ENCODE measurements at regions not wholly inside any gene's neighbourhood (a gene's known extent, or its start where the extent isn't known, plus 50 kb on each side); places are given as distances from the start of the nearest gene placed in this dataset.

DNA sequence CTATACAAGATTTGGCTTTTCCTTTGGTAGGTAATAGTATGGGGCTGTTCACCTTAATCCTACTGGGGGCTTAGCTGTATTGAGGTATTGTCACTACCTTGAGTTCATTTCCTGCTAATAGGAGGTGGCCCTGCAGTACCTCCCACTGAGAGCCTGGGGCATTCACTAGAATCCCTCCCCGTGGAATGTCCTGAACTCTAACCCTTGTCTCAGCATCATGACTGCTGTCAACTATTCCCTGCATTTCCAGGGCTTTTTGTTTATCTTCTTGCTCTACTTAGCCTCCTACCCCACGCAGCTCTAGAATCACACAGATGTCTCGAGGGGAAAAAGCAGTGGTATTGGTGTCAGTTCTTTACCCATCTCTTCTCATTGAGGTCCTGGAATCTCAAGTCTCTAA, 542.3 kb downstream of the METTL4 start:
- no peak overlapping the region for H3K27ac ChIP-seq (ENCODE audit: insufficient read depth in 1 of 2, low read depth in 1 of 2, low read length in 2 of 2, poor library complexity in 1 of 2, severe bottlenecking in 2 of 2)
- WGBS (ENCODE audit: insufficient coverage), result 50% methylated on average over 1 of the region's 3 CpGs

DNA sequence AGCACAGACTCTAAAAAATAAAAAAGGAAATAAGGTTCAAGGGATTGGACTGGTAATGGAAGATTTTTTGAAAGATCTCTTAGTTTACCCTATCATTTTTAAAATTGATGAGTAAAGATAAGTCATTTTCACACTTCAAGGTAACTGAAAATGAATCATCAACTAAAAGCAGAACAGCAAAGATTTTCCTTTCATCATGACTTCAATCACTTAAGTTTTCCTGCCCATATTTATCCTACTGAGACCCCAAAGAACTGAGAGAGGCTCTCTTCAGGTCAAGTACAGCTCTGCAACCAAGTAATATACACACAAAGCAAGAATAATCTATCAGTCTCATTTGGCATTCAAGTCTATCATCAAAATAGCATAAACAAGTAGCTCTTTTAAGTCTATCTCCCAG, 540.7 kb downstream of the METTL4 start:
- Histone ChIP-seq H3K27me3 (replicated peaks in 2 of 5; ENCODE audit: control insufficient read depth in 4 of 5, insufficient read depth in 5 of 5, low read length in 4 of 5) (no peaks in the 10 kb centered on the region), H3K4me3 (ENCODE audit: control insufficient read depth in 1 of 7, extremely low read depth in 1 of 7, insufficient read depth in 4 of 7, low read depth in 2 of 7, low read length in 6 of 7) (no peak overlapping the region), H3K4me1 (ENCODE audit: control extremely low read depth in 1 of 4, control insufficient read depth in 4 of 4, insufficient read depth in 4 of 4, low read length in 3 of 4) (peaks cover 0 to 5% (median 2%) of the 10 kb centered on the region in 4 experiments), H3K36me3 (ENCODE audit: control insufficient read depth in 4 of 4, insufficient read depth in 4 of 4, low read length in 3 of 4) (no peaks in the 10 kb centered on the region), H3K27ac (ENCODE audit: insufficient read depth in 1 of 2, low read depth in 1 of 2, low read length in 2 of 2, poor library complexity in 1 of 2, severe bottlenecking in 2 of 2) (no peak overlapping the region), H3K9me3 (ENCODE audit: control extremely low read depth in 1 of 5, control insufficient read depth in 4 of 5, insufficient read depth in 2 of 5, low read depth in 1 of 5, low read length in 4 of 5) (no peaks in the 10 kb centered on the region)
- ChIA-PET POLR2A (no interaction called here), CTCF (no interaction called here)
- DNase-seq, result no peak

More for the DNA sequence above, 542.3 kb downstream of the METTL4 start:
- ChIA-PET CTCF (interaction anchor here (0.6 kb wide), 1 partner anchor 41 kb away, joined by 3 read pairs; no protein-coding TSS in a partner anchor), POLR2A (no interaction called here)
- H3K9me3 ChIP-seq (ENCODE audit: control extremely low read depth in 1 of 5, control insufficient read depth in 4 of 5, insufficient read depth in 2 of 5, low read depth in 1 of 5, low read length in 4 of 5), result no peaks in the 10 kb centered on the region
- no peak overlapping the region for H3K4me3 ChIP-seq (ENCODE audit: control insufficient read depth in 1 of 7, extremely low read depth in 1 of 7, insufficient read depth in 4 of 7, low read depth in 2 of 7, low read length in 6 of 7)
- H3K27me3 ChIP-seq (replicated peaks in 2 of 5; ENCODE audit: control insufficient read depth in 4 of 5, insufficient read depth in 5 of 5, low read length in 4 of 5), result no peaks in the 10 kb centered on the region
- DNase-seq, result no peak
- peaks cover 0 to 5% (median 2%) of the 10 kb centered on the region in 4 experiments for H3K4me1 ChIP-seq (ENCODE audit: control extremely low read depth in 1 of 4, control insufficient read depth in 4 of 4, insufficient read depth in 4 of 4, low read length in 3 of 4)
- no peaks in the 10 kb centered on the region for H3K36me3 ChIP-seq (ENCODE audit: control insufficient read depth in 4 of 4, insufficient read depth in 4 of 4, low read length in 3 of 4)

DNA sequence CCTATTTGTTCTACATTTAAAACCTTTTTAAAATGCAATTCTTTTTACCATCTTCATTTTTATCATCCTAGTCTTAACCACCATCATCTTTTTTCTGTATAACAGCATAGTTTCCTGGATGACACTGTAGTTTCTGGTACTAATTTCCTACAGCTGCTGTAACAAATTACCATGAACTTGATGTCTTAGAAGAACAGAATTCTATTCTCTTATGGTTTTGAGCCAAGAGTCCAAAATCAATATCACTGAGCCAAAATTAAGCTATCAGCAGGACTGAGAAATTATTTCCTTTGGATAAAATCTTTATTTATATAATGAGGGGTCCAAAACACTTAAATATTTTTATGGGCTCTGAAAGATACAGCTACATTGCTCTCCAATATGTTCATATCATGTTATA, 539.3 kb downstream of the METTL4 start:
- Histone ChIP-seq H3K27me3 (replicated peaks in 2 of 5; ENCODE audit: control insufficient read depth in 4 of 5, insufficient read depth in 5 of 5, low read length in 4 of 5) (no peaks in the 10 kb centered on the region), H3K27ac (ENCODE audit: insufficient read depth in 1 of 2, low read depth in 1 of 2, low read length in 2 of 2, poor library complexity in 1 of 2, severe bottlenecking in 2 of 2) (no peak overlapping the region), H3K36me3 (ENCODE audit: control insufficient read depth in 4 of 4, insufficient read depth in 4 of 4, low read length in 3 of 4) (no peaks in the 10 kb centered on the region), H3K9me3 (ENCODE audit: control extremely low read depth in 1 of 5, control insufficient read depth in 4 of 5, insufficient read depth in 2 of 5, low read depth in 1 of 5, low read length in 4 of 5) (no peaks in the 10 kb centered on the region), H3K4me1 (ENCODE audit: control extremely low read depth in 1 of 4, control insufficient read depth in 4 of 4, insufficient read depth in 4 of 4, low read length in 3 of 4) (peaks cover 0 to 10% (median 2%) of the 10 kb centered on the region in 4 experiments), H3K4me3 (ENCODE audit: control insufficient read depth in 1 of 7, extremely low read depth in 1 of 7, insufficient read depth in 4 of 7, low read depth in 2 of 7, low read length in 6 of 7) (no peak overlapping the region)
- ChIA-PET CTCF (no interaction called here), POLR2A (no interaction called here)
- DNase-seq, result peak in 1 of 3 donors; percentile 33

DNA sequence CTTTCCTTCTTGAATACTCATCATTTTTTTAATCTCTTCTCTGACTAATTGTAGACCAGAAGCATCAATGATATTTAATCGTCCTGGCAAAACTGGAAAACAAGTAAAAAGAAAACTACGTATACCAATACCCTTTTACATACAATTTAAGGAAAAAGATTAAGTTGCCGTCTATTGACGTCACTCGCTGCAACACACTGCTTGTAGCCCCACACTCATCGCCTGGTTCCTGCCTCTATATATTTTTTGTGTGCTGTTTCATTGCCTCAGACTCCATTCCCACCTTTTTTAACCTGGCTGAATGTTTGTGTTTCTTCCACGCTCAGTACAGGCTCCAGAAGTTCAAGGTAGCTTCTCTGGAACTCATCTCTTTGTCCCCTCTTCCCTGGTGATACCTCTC, 536.2 kb downstream of the METTL4 start:
- no peak overlapping the region for H3K27ac ChIP-seq (ENCODE audit: insufficient read depth in 1 of 2, low read depth in 1 of 2, low read length in 2 of 2, poor library complexity in 1 of 2, severe bottlenecking in 2 of 2)
- no peaks in the 10 kb centered on the region for H3K9me3 ChIP-seq (ENCODE audit: control extremely low read depth in 1 of 5, control insufficient read depth in 4 of 5, insufficient read depth in 2 of 5, low read depth in 1 of 5, low read length in 4 of 5)
- 97% methylated on average over 5 of the region's 7 CpGs for WGBS (ENCODE audit: insufficient coverage)
- no peaks in the 10 kb centered on the region for H3K36me3 ChIP-seq (ENCODE audit: control insufficient read depth in 4 of 4, insufficient read depth in 4 of 4, low read length in 3 of 4)
- no peaks in the 10 kb centered on the region for H3K27me3 ChIP-seq (replicated peaks in 2 of 5; ENCODE audit: control insufficient read depth in 4 of 5, insufficient read depth in 5 of 5, low read length in 4 of 5)
- CTCF ChIA-PET, result interaction anchor here (0.6 to 1.7 kb wide), 2 partner anchors 11 to 78 kb away, joined by 3 to 5 read pairs; no protein-coding TSS in a partner anchor
- no peak for DNase-seq
- no peak overlapping the region for H3K4me3 ChIP-seq (ENCODE audit: control insufficient read depth in 1 of 7, extremely low read depth in 1 of 7, insufficient read depth in 4 of 7, low read depth in 2 of 7, low read length in 6 of 7)
- POLR2A ChIA-PET, result no interaction called here
- peaks cover 0 to 4% (median 0%) of the 10 kb centered on the region in 4 experiments for H3K4me1 ChIP-seq (ENCODE audit: control extremely low read depth in 1 of 4, control insufficient read depth in 4 of 4, insufficient read depth in 4 of 4, low read length in 3 of 4)

DNA sequence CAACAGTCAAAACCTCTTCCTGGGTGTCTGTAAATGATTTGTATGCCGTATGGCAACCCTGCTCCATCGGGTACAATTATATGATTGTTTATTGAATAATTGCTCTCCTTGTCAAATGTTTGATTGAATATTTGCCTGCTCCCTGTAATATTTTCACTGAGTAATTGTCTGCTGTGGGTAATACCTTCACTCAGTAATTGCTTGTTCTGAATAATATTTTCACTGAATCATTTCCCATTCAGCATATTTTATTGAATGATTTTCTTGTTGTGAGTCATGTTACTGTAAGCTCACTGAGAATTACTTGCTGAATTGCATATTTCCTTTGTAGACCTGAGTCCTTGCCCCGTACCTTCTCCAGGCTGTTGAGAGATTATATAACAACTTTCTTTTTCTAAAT, 535.2 kb downstream of the METTL4 start:
- Histone ChIP-seq H3K27ac (ENCODE audit: insufficient read depth in 1 of 2, low read depth in 1 of 2, low read length in 2 of 2, poor library complexity in 1 of 2, severe bottlenecking in 2 of 2) (peak overlapping the region in 1 of 2 experiments; percentile 55), H3K27me3 (replicated peaks in 2 of 5; ENCODE audit: control insufficient read depth in 4 of 5, insufficient read depth in 5 of 5, low read length in 4 of 5) (no peaks in the 10 kb centered on the region)
- no CpG with 5 or more reads among the region's 3 CpGs for WGBS (ENCODE audit: insufficient coverage)

DNA sequence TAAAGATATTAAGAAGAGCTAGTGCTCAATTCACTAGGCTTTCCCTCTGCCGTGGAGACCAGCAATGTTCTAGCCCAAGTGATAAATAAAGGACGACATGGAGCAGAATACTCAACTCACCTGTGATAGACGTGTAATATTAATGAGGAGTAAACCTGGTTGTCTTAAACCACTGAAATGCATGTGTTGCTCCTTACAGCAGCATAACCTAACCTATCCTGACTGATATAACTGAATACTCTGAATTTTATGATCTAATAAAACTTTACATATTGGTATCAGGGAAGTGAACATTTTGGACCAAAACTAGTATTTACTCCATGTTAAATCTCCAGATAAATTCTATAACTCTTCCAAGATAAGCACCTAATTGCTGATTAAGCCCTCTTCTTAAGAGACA, 531.0 kb downstream of the METTL4 start:
- Histone ChIP-seq H3K27ac (ENCODE audit: insufficient read depth in 1 of 2, low read depth in 1 of 2, low read length in 2 of 2, poor library complexity in 1 of 2, severe bottlenecking in 2 of 2) (no peak overlapping the region), H3K4me3 (ENCODE audit: control insufficient read depth in 1 of 7, extremely low read depth in 1 of 7, insufficient read depth in 4 of 7, low read depth in 2 of 7, low read length in 6 of 7) (no peak overlapping the region), H3K27me3 (replicated peaks in 2 of 5; ENCODE audit: control insufficient read depth in 4 of 5, insufficient read depth in 5 of 5, low read length in 4 of 5) (no peaks in the 10 kb centered on the region), H3K4me1 (ENCODE audit: control extremely low read depth in 1 of 4, control insufficient read depth in 4 of 4, insufficient read depth in 4 of 4, low read length in 3 of 4) (peaks cover 0 to 4% (median 0%) of the 10 kb centered on the region in 4 experiments), H3K36me3 (ENCODE audit: control insufficient read depth in 4 of 4, insufficient read depth in 4 of 4, low read length in 3 of 4) (no peaks in the 10 kb centered on the region), H3K9me3 (ENCODE audit: control extremely low read depth in 1 of 5, control insufficient read depth in 4 of 5, insufficient read depth in 2 of 5, low read depth in 1 of 5, low read length in 4 of 5) (no peaks in the 10 kb centered on the region)
- CTCF ChIA-PET, result no interaction called here
- POLR2A ChIA-PET, result no interaction called here
- DNase-seq, result no peak
- 100% methylated on average over 2 of the region's 3 CpGs for WGBS (ENCODE audit: insufficient coverage)

More for the DNA sequence above, 535.2 kb downstream of the METTL4 start:
- CTCF ChIA-PET, result interaction anchor here (1.5 to 1.7 kb wide), 2 partner anchors 12 to 14 kb away, joined by 4 to 5 read pairs; no protein-coding TSS in a partner anchor
- Histone ChIP-seq H3K36me3 (ENCODE audit: control insufficient read depth in 4 of 4, insufficient read depth in 4 of 4, low read length in 3 of 4) (no peaks in the 10 kb centered on the region), H3K9me3 (ENCODE audit: control extremely low read depth in 1 of 5, control insufficient read depth in 4 of 5, insufficient read depth in 2 of 5, low read depth in 1 of 5, low read length in 4 of 5) (no peaks in the 10 kb centered on the region), H3K4me3 (ENCODE audit: control insufficient read depth in 1 of 7, extremely low read depth in 1 of 7, insufficient read depth in 4 of 7, low read depth in 2 of 7, low read length in 6 of 7) (peak overlapping the region in 1 of 7 experiments; percentile 45), H3K4me1 (ENCODE audit: control extremely low read depth in 1 of 4, control insufficient read depth in 4 of 4, insufficient read depth in 4 of 4, low read length in 3 of 4) (peaks cover 0 to 4% (median 0%) of the 10 kb centered on the region in 4 experiments)
- POLR2A ChIA-PET, result no interaction called here
- peak in 1 of 3 donors; percentile 59 for DNase-seq

DNA sequence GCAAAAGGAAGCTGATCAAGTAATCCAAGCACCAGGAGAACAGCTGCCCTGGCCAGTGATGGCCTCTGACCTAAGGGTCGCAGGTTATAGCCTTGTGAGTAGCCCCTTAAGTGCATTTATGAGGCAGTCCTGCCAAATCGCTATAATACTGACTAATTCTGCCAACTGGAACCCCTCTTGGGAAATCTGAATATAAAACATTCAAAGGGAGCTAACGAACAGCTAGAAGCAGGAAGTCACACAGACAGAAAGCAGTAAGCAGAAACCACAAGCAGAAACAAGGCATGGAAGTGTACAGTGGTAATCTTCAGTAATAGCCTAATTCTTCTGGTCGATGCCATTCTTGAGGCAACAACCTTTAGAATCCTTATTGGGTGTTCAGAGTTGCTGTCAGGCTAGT, 521.3 kb downstream of the METTL4 start:
- peaks cover 0 to 2% (median 0%) of the 10 kb centered on the region in 5 experiments for H3K27me3 ChIP-seq (replicated peaks in 2 of 5; ENCODE audit: control insufficient read depth in 4 of 5, insufficient read depth in 5 of 5, low read length in 4 of 5)
- 22% methylated on average over 4 of the region's 4 CpGs for WGBS (ENCODE audit: insufficient coverage)
- peak overlapping the region in 1 of 7 experiments; percentile 30 for H3K4me3 ChIP-seq (ENCODE audit: control insufficient read depth in 1 of 7, extremely low read depth in 1 of 7, insufficient read depth in 4 of 7, low read depth in 2 of 7, low read length in 6 of 7)
- ChIA-PET POLR2A (no interaction called here), CTCF (interaction anchor here (0.5 to 1.2 kb wide), 3 partner anchors 14 to 17 kb away, joined by 3 to 4 read pairs (median 3); no protein-coding TSS in a partner anchor)
- H3K9me3 ChIP-seq (ENCODE audit: control extremely low read depth in 1 of 5, control insufficient read depth in 4 of 5, insufficient read depth in 2 of 5, low read depth in 1 of 5, low read length in 4 of 5), result no peaks in the 10 kb centered on the region
- no peaks in the 10 kb centered on the region for H3K36me3 ChIP-seq (ENCODE audit: control insufficient read depth in 4 of 4, insufficient read depth in 4 of 4, low read length in 3 of 4)
- DNase-seq, result peak in 2 of 3 donors; percentile 24 to 78
- no peak overlapping the region for H3K27ac ChIP-seq (ENCODE audit: insufficient read depth in 1 of 2, low read depth in 1 of 2, low read length in 2 of 2, poor library complexity in 1 of 2, severe bottlenecking in 2 of 2)
- H3K4me1 ChIP-seq (ENCODE audit: control extremely low read depth in 1 of 4, control insufficient read depth in 4 of 4, insufficient read depth in 4 of 4, low read length in 3 of 4), result peaks cover 3 to 23% (median 7%) of the 10 kb centered on the region in 4 experiments
